Type B pancreatic cell (in vitro differentiated cells): ENCODE measurements at regions not wholly inside any gene's neighbourhood (a gene's known extent, or its start where the extent isn't known, plus 50 kb on each side); places are given as distances from the start of the nearest gene placed in this dataset.
A peak's percentile ranks its signal among the peaks of the same experiment; 100 is the strongest.
"Not testable (repeated sequence)": the region's sequence is repeated elsewhere in the genome, so short reads cannot be mapped to it uniquely, and the experiment has no call there.

Source experiments
- DNase-seq: peaks from one replicate; pipeline ENCODE4 v3.0.0; 2021; ENCODE audit warnings: mixed read lengths; ENCODE audit not compliant: unreplicated experiment; ENCODE audit errors: extremely low spot score
- H3K27ac Mint-ChIP-seq: 2 replicates; pipeline ENCODE4 v1.8.0; 2021; ENCODE audit warnings: mild to moderate bottlenecking, mixed read lengths
- H3K27me3 Mint-ChIP-seq: 2 replicates; pipeline ENCODE4 v1.8.0; 2021; ENCODE audit warnings: mixed read lengths
- H3K36me3 Mint-ChIP-seq: 2 replicates; pipeline ENCODE4 v1.8.0; 2021; ENCODE audit warnings: mixed read lengths
- H3K4me1 Mint-ChIP-seq: one replicate; pipeline ENCODE4 v1.8.0; 2021; ENCODE audit warnings: mixed read lengths; ENCODE audit not compliant: unreplicated experiment
- H3K4me3 Mint-ChIP-seq: 2 replicates; pipeline ENCODE4 v1.8.0; 2021; ENCODE audit warnings: mild to moderate bottlenecking, mixed read lengths
- H3K9me3 Mint-ChIP-seq: 2 replicates; pipeline ENCODE4 v1.8.0; 2021; ENCODE audit warnings: mixed read lengths
- CTCF ChIP-seq: fragments of 200-600 bp; sonication (generic); conservative IDR thresholded peaks from 2 replicates; pipeline ENCODE4 v1.5.0; 2021; ENCODE audit warnings: antibody characterized with exemption, mild to moderate bottlenecking

- H3K4me3 Mint-ChIP-seq, H3K27me3 Mint-ChIP-seq, H3K27ac Mint-ChIP-seq, DNase-seq, H3K4me1 Mint-ChIP-seq, H3K36me3 Mint-ChIP-seq: not testable (repeated sequence)
- peaks cover 19% of the 10 kb centered on the region for H3K9me3 Mint-ChIP-seq
Measured at GRCh38 chr14:106369456-106369855, 843.1 kb downstream of the TMEM121 start.

GRCh38 chr14:106372870-106373652 is 846.7 kb downstream of the TMEM121 start:
- Mint-ChIP-seq H3K27ac (no peak overlapping the region), H3K4me1 (no peaks in the 10 kb centered on the region), H3K27me3 (no peaks in the 10 kb centered on the region), H3K4me3 (no peak overlapping the region), H3K9me3 (peaks cover 14% of the 10 kb centered on the region), H3K36me3 (no peaks in the 10 kb centered on the region)
- DNase-seq, result no peak
- peak; percentile 42 for TF ChIP-seq CTCF

- not testable (repeated sequence) for H3K4me1 Mint-ChIP-seq, H3K27me3 Mint-ChIP-seq, H3K27ac Mint-ChIP-seq, H3K4me3 Mint-ChIP-seq, DNase-seq, H3K36me3 Mint-ChIP-seq
- peaks cover 14% of the 10 kb centered on the region for H3K9me3 Mint-ChIP-seq
Measured at GRCh38 chr14:106373653-106374110, 847.3 kb downstream of the TMEM121 start.

- H3K4me1 Mint-ChIP-seq, result no peaks in the 10 kb centered on the region
- no peak overlapping the region for H3K4me3 Mint-ChIP-seq
- peaks cover 26% of the 10 kb centered on the region for H3K9me3 Mint-ChIP-seq
- no peaks in the 10 kb centered on the region for H3K27me3 Mint-ChIP-seq
- no peaks in the 10 kb centered on the region for H3K36me3 Mint-ChIP-seq
- DNase-seq, result no peak
- no peak overlapping the region for H3K27ac Mint-ChIP-seq
- TF ChIP-seq CTCF, result no peak
Measured at GRCh38 chr14:106377432-106377831, 851.0 kb downstream of the TMEM121 start.

- no peak for TF ChIP-seq CTCF
- H3K27me3 Mint-ChIP-seq, result no peaks in the 10 kb centered on the region
- no peak overlapping the region for H3K27ac Mint-ChIP-seq
- H3K36me3 Mint-ChIP-seq, result no peaks in the 10 kb centered on the region
- H3K9me3 Mint-ChIP-seq, result peaks cover 22% of the 10 kb centered on the region
- no peaks in the 10 kb centered on the region for H3K4me1 Mint-ChIP-seq
- DNase-seq, result no peak
- no peak overlapping the region for H3K4me3 Mint-ChIP-seq
Measured at GRCh38 chr14:106378191-106378590, 851.8 kb downstream of the TMEM121 start.

GRCh38 chr14:106380740-106381139 is 854.4 kb downstream of the TMEM121 start:
- Mint-ChIP-seq H3K4me3 (no peak overlapping the region), H3K27me3 (no peaks in the 10 kb centered on the region), H3K36me3 (no peaks in the 10 kb centered on the region), H3K9me3 (peaks cover 21% of the 10 kb centered on the region), H3K27ac (no peak overlapping the region), H3K4me1 (no peaks in the 10 kb centered on the region)
- DNase-seq, result no peak
- no peak for TF ChIP-seq CTCF

GRCh38 chr14:106389186-106389585 is 862.8 kb downstream of the TMEM121 start:
- H3K9me3 Mint-ChIP-seq, result peaks cover 23% of the 10 kb centered on the region
- H3K4me1 Mint-ChIP-seq, result not testable (repeated sequence)

More at GRCh38 chr14:106389186-106389585, 862.8 kb downstream of the TMEM121 start:
- not testable (repeated sequence) for H3K36me3 Mint-ChIP-seq, H3K4me3 Mint-ChIP-seq, H3K27ac Mint-ChIP-seq, DNase-seq, H3K27me3 Mint-ChIP-seq
